ENCODE measurements at regions not wholly inside any gene's neighbourhood (a gene's known extent, or its start where the extent isn't known, plus 50 kb on each side); places are given as distances from the start of the nearest gene placed in this dataset.

DNA sequence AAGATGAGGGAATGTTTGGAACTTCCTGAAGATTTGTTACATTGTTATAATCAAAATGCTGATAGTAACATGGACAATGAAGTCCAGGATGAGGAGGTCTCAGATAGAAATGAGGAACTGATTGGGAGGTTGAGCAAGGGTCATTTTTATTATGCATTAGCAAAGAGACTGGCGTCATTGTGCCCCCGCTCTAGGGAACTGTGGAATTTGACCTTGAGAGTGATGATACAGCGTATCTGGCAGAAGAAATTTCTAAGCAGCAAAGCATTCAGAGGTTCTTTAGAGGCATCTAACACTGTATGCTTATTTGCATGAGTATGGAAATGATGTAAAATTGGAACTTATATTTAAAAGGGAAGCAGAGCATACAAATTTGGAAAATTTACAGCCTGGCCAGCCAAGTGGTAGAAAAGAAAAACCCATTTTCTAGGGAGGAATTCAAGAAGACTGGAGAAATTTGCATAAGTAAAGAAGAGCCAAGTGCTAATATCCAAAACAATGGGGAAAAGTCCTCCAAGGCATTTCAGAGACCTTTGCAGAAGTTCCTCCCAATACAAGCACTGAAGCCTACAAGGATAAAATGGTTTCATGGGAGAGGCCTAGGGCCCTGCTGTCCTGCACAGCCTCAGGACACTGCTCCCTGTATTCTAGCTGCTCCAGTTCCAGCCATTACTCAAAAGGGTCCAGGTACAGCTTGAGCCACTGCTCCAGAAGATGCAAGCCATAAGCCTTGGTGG lies 483.0 kb upstream of the NDST4 start:
- TF ChIP-seq EZH2 (IDR thresholded peaks at IDR 0.05; ENCODE audit: insufficient read depth, poor library complexity, severe bottlenecking) (no peak), EZH2phosphoT487 (IDR thresholded peaks at IDR 0.05; ENCODE audit: insufficient read depth, low read depth) (no peak)

All from GM23248 (cell line).